Stimulated activated naive B cell treated with anti-CD40 and anti-IgM and Interleukin-4, amounts not matched to agents 10 μg/mL and 1 μg/mL and 100 μg/mL, for 72 hours (primary cell): ENCODE measurements at regions not wholly inside any gene's neighbourhood (a gene's known extent, or its start where the extent isn't known, plus 50 kb on each side); places are given as distances from the start of the nearest gene placed in this dataset.

Source experiments
- ATAC-seq, 2 donors: fragments of 150-1000 bp; cut with Tn5 transposase; replicated peaks; 2 replicates each; pipeline ENCODE4 v1.10.0; 2021; ENCODE audit warnings: moderate library complexity in 1 of 2
- DNase-seq: peaks from one replicate; pipeline ENCODE4 v3.0.0; 2021
- H3K27ac Mint-ChIP-seq: one replicate; pipeline ENCODE4 v1.8.0; 2022; ENCODE audit warnings: mild to moderate bottlenecking, mixed read lengths
- H3K27me3 Mint-ChIP-seq, 2 donors: one replicate each; pipeline ENCODE4 v1.8.0; 2022; ENCODE audit warnings: mixed read lengths in 2 of 2
- H3K36me3 Mint-ChIP-seq, 2 donors: one replicate each; pipeline ENCODE4 v1.8.0; 2022; ENCODE audit warnings: mixed read lengths in 2 of 2, mild to moderate bottlenecking in 1 of 2
- H3K4me1 Mint-ChIP-seq, 2 donors: one replicate each; pipeline ENCODE4 v1.8.0; 2022; ENCODE audit warnings: mixed read lengths in 2 of 2, mild to moderate bottlenecking in 1 of 2
- H3K4me3 Mint-ChIP-seq, 2 donors: one replicate each; pipeline ENCODE4 v1.8.0; 2022; ENCODE audit warnings: mild to moderate bottlenecking in 2 of 2, mixed read lengths in 2 of 2, moderate library complexity in 1 of 2
- H3K9me3 Mint-ChIP-seq, 2 donors: one replicate each; pipeline ENCODE4 v1.8.0; 2022; ENCODE audit warnings: mixed read lengths in 2 of 2, mild to moderate bottlenecking in 1 of 2

DNA sequence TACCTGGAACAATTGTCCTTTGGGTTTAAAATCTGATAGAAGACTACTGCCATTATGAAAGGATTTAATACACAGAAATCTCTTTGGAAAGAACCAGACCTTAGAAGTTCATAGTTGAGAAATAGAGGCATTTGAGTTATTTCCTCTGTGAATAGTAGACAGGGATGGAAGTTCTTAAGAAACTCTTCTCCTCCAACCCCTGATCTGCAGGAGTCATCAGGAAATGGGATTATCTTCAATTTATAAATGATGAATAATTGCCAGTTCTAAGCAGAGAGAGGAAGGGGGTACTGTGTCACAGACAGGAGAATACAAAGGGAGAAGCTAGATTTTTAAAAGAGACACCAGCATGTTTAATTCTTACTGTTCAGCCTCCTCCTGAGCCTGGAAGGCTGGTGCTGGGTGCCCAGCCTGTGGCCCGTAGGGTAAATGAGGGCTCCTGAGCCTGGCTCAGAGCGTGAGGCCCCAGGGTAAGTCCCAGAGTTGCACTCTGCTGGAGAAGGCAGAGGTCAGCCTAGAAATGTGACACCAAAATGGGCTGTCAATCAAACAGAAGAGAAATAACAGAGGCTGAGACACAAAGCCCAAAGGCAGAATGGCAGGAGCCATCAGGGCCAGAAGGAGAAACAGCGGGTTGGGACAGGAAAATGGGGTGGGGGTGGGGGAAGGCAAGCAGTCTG is 58.2 kb upstream of the PKDCC start:
- Mint-ChIP-seq H3K27me3 (peaks cover 31 to 52% of the 10 kb centered on the region in 2 donors), H3K27ac (no peak overlapping the region), H3K4me3 (no peak overlapping the region), H3K36me3 (no peaks in the 10 kb centered on the region), H3K4me1 (no peaks in the 10 kb centered on the region), H3K9me3 (peaks cover 1% of the 10 kb centered on the region in 2 donors)
- no peak for ATAC-seq
- DNase-seq, result no peak

- Mint-ChIP-seq H3K4me1 (no peaks in the 10 kb centered on the region), H3K36me3 (no peaks in the 10 kb centered on the region), H3K4me3 (no peak overlapping the region), H3K27ac (no peak overlapping the region), H3K9me3 (peaks cover 3 to 4% of the 10 kb centered on the region in 2 donors), H3K27me3 (peaks cover 31 to 48% of the 10 kb centered on the region in 2 donors)
- ATAC-seq, result no peak
- DNase-seq, result no peak
These were observed 57.6 kb upstream of the PKDCC start for GRCh38 chr2:41990245-41990644.

GRCh38 chr2:41990688-41991087 is 57.1 kb upstream of the PKDCC start:
- ATAC-seq, result no peak
- Mint-ChIP-seq H3K27ac (no peak overlapping the region), H3K4me3 (no peak overlapping the region), H3K36me3 (no peaks in the 10 kb centered on the region), H3K27me3 (peaks cover 31 to 44% of the 10 kb centered on the region in 2 donors), H3K4me1 (no peaks in the 10 kb centered on the region), H3K9me3 (peaks cover 3 to 4% of the 10 kb centered on the region in 2 donors)
- no peak for DNase-seq

- H3K4me3 Mint-ChIP-seq, result no peak overlapping the region
- peaks cover 3 to 4% of the 10 kb centered on the region in 2 donors for H3K9me3 Mint-ChIP-seq
- H3K27ac Mint-ChIP-seq, result no peak overlapping the region
- no peak for DNase-seq
- H3K36me3 Mint-ChIP-seq, result no peaks in the 10 kb centered on the region
- H3K27me3 Mint-ChIP-seq, result peaks cover 33 to 36% of the 10 kb centered on the region in 2 donors
- no peak for ATAC-seq
- no peaks in the 10 kb centered on the region for H3K4me1 Mint-ChIP-seq
These were observed 55.7 kb upstream of the PKDCC start for GRCh38 chr2:41992056-41992642.

- Mint-ChIP-seq H3K4me3 (no peak overlapping the region), H3K9me3 (peaks cover 3 to 4% of the 10 kb centered on the region in 2 donors), H3K27ac (no peak overlapping the region), H3K4me1 (no peaks in the 10 kb centered on the region), H3K27me3 (peaks cover 34 to 40% of the 10 kb centered on the region in 2 donors), H3K36me3 (no peaks in the 10 kb centered on the region)
- DNase-seq (no peak), ATAC-seq (no peak)
These were observed 55.0 kb upstream of the PKDCC start for GRCh38 chr2:41992671-41993434.

DNA sequence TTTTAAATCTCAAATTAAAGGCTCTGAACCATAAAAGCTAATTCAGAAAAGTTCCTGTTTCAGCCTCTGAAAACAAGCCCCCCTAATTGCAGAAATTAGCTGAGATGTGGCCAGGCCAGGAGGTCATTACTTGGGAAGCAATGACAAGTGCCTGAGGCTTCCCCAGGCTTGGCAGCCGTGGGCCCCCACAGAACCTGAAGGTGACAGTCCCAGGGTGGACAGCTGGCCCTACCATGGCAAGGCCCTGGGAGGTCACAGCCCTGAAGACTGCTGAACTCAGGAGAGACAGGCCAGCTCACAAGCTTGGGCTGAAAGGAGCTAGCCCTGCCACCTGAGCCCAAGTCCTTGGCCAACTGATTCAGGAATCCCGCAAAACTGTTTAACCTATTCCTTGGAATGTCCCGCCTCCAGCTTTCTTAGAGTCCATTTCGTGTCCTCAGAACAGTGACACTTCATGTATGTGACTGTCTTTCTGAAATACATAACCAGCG is 54.3 kb upstream of the PKDCC start:
- ATAC-seq, result no peak
- peaks cover 33 to 38% of the 10 kb centered on the region in 2 donors for H3K27me3 Mint-ChIP-seq

DNA sequence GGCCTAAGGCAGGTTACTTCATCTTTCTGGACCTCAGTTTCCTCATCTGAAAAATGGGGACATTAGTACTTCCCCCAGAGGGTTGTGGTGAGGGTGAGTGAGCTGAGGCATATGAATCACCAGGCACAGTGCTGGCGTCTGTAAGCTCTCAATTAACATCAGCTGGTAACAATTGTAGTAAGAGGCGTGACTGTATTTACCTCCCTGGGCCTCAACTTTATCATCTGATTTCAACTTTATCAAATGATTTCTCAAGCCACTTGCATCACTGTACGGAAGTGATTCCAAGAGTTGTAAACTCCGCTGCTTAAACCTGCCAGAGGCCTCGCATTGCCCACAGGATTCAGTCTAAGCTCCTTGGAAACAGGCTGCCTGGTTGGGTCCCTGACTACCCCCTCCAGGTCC is 53.6 kb upstream of the PKDCC start:
- Mint-ChIP-seq H3K27ac (no peak overlapping the region), H3K27me3 (peaks cover 31% of the 10 kb centered on the region in 2 donors), H3K9me3 (peaks cover 3 to 4% of the 10 kb centered on the region in 2 donors), H3K4me1 (no peaks in the 10 kb centered on the region), H3K36me3 (no peaks in the 10 kb centered on the region), H3K4me3 (no peak overlapping the region)
- no peak for DNase-seq
- no peak for ATAC-seq

More for the DNA sequence above, 54.3 kb upstream of the PKDCC start:
- no peak overlapping the region for H3K27ac Mint-ChIP-seq
- no peaks in the 10 kb centered on the region for H3K4me1 Mint-ChIP-seq
- H3K4me3 Mint-ChIP-seq, result no peak overlapping the region
- DNase-seq, result no peak
- H3K36me3 Mint-ChIP-seq, result no peaks in the 10 kb centered on the region
- H3K9me3 Mint-ChIP-seq, result peaks cover 3 to 4% of the 10 kb centered on the region in 2 donors

DNA sequence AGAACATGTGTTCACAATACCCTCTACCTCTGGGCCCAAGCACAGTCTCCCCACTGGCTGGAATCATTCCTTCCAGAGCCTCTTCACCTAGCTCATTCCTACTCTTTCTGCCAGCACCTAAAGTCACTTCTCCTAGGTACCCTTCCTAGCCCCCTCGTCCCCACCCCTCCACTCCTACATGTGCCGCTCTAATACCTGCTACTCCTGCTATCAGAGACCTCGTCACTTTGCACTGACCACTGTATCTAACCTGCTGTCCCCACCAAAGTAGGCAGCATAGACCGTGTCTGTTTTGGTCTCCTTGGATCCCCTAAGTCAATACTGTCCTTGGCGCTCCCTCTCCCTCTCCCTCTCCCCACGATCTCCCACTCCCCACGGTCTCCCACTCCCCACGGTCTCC is 53.2 kb upstream of the PKDCC start:
- Mint-ChIP-seq H3K27ac (no peak overlapping the region), H3K36me3 (no peaks in the 10 kb centered on the region)
- no peak for ATAC-seq

DNA sequence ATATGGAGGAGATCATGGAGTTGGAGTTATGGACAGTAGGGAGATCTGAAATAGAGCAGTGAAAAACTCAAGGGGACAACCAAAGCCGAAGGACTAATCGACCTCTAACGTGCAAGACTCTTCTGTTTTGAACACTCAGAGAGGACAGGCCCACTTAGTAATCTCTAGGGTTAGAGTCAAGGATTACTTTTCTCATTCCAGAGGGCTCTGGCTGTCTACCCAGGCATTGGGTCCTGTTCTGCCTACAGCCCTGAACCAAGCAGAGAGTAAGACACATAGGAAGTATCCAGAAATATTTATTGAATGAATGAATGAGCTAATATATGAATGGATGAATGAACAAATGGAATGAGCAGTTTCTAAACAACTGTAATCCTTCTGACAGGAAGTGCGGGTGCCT is 50.3 kb upstream of the PKDCC start:
- ATAC-seq (no peak), DNase-seq (no peak)
- H3K27me3 Mint-ChIP-seq, result peaks cover 17 to 20% of the 10 kb centered on the region in 2 donors
- peaks cover 3 to 4% of the 10 kb centered on the region in 2 donors for H3K9me3 Mint-ChIP-seq
- no peaks in the 10 kb centered on the region for H3K36me3 Mint-ChIP-seq
- no peak overlapping the region for H3K27ac Mint-ChIP-seq
- H3K4me1 Mint-ChIP-seq, result no peaks in the 10 kb centered on the region
- H3K4me3 Mint-ChIP-seq, result no peak overlapping the region

More for the DNA sequence above, 53.2 kb upstream of the PKDCC start:
- Mint-ChIP-seq H3K4me3 (no peak overlapping the region), H3K4me1 (no peaks in the 10 kb centered on the region), H3K9me3 (peaks cover 3 to 4% of the 10 kb centered on the region in 2 donors), H3K27me3 (peaks cover 26% of the 10 kb centered on the region in 2 donors)
- no peak for DNase-seq
